ENCODE measurements at regions not wholly inside any gene's neighbourhood (a gene's known extent, or its start where the extent isn't known, plus 50 kb on each side); places are given as distances from the start of the nearest gene placed in this dataset.
"Not testable (repeated sequence)": the region's sequence is repeated elsewhere in the genome, so short reads cannot be mapped to it uniquely, and the experiment has no call there.

GRCh38 chr4:118629697-118630096 is 55.5 kb upstream of the METTL14 start:
- not testable (repeated sequence) for DNase-seq (ENCODE audit: low read depth); H3K4me3 ChIP-seq (ENCODE audit: low read depth, low read length); H3K27me3 ChIP-seq (ENCODE audit: control insufficient read depth, insufficient read depth, low read length); H3K36me3 ChIP-seq (ENCODE audit: control insufficient read depth, insufficient read depth, low read length)

GRCh38 chr4:118630897-118631296 is 54.3 kb upstream of the METTL14 start:
- not testable (repeated sequence) for H3K4me3 ChIP-seq (ENCODE audit: low read depth, low read length); DNase-seq (ENCODE audit: low read depth); H3K36me3 ChIP-seq (ENCODE audit: control insufficient read depth, insufficient read depth, low read length); H3K27me3 ChIP-seq (ENCODE audit: control insufficient read depth, insufficient read depth, low read length)

- DNase-seq (ENCODE audit: low read depth); H3K36me3 ChIP-seq (ENCODE audit: control insufficient read depth, insufficient read depth, low read length); H3K27me3 ChIP-seq (ENCODE audit: control insufficient read depth, insufficient read depth, low read length); H3K4me3 ChIP-seq (ENCODE audit: low read depth, low read length): not testable (repeated sequence)
These were observed 53.7 kb upstream of the METTL14 start for GRCh38 chr4:118631321-118632050.

GRCh38 chr4:118633476-118633875 is 51.7 kb upstream of the METTL14 start:
- not testable (repeated sequence) for H3K4me3 ChIP-seq (ENCODE audit: low read depth, low read length); H3K36me3 ChIP-seq (ENCODE audit: control insufficient read depth, insufficient read depth, low read length); H3K27me3 ChIP-seq (ENCODE audit: control insufficient read depth, insufficient read depth, low read length); DNase-seq (ENCODE audit: low read depth)

- not testable (repeated sequence) for H3K4me3 ChIP-seq (ENCODE audit: low read depth, low read length); H3K36me3 ChIP-seq (ENCODE audit: control insufficient read depth, insufficient read depth, low read length); DNase-seq (ENCODE audit: low read depth); H3K27me3 ChIP-seq (ENCODE audit: control insufficient read depth, insufficient read depth, low read length)
These were observed 50.9 kb upstream of the METTL14 start for GRCh38 chr4:118634126-118634875.

All from kidney epithelial cell (primary cell).